ENCODE measurements at regions not wholly inside any gene's neighbourhood (a gene's known extent, or its start where the extent isn't known, plus 50 kb on each side); places are given as distances from the start of the nearest gene placed in this dataset.
"Not testable (repeated sequence)": the region's sequence is repeated elsewhere in the genome, so short reads cannot be mapped to it uniquely, and the experiment has no call there.

DNA sequence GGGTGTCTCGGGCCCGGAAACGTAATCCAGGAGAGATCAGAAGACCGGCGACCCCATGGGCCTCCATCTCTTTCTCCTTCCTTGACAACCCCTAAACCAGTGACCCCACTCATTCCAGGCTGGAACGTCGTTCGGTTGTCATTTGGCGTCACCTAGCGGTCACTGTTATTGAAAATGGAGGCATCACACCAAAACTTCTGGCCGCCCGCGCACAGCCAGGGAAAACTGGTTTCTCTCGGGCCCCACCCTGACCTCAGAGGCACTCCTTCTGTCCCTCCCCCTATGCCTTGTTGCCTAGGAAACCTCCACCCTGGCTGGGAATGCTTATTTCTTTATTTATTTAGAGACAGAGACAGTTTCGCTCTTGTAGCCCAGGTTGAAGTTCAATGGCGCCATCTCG is 2327.3 kb upstream of the TPTE start:
- not testable (repeated sequence) for H3K9me3 Mint-ChIP-seq (ENCODE audit: unreplicated experiment); H3K27ac Mint-ChIP-seq (ENCODE audit: unreplicated experiment); H3K36me3 Mint-ChIP-seq (ENCODE audit: unreplicated experiment); H3K4me1 Mint-ChIP-seq (ENCODE audit: unreplicated experiment); H3K4me3 Mint-ChIP-seq (ENCODE audit: unreplicated experiment); H3K27me3 Mint-ChIP-seq (ENCODE audit: unreplicated experiment); DNase-seq (ENCODE audit: extremely low spot score, unreplicated experiment)

DNA sequence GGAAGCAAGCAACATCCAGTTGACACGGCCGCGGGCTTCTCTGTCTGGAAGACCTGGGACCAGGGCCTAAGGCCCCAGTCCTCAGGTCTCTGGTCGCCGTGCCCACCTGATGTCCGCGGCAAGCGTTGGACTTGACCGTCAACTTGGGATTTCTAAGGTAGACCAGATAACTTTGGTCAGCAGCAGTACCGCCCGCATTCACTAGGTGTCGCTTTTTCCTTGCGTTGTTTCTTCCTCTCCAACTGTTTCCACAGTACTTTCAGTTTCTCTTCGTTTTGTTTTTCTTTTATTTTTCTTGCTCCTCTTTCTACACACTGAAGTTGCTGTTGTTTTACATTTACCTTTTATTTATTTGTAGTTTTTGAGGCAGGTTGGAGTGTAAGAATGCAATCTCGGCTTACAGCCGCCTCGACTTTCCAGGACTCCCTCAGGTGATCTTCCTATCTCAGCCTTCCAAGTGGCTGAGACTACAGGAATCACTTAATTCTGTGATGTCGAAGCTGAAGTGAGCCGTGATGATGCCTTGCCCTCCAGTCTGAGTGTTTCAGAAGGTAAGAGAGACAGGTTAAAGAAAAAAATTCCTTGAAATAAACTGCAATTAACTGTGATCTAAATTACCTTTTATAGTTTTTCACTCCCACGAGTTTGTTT is 2323.9 kb upstream of the TPTE start:
- H3K4me1 Mint-ChIP-seq (ENCODE audit: unreplicated experiment); H3K27ac Mint-ChIP-seq (ENCODE audit: unreplicated experiment); H3K27me3 Mint-ChIP-seq (ENCODE audit: unreplicated experiment); H3K36me3 Mint-ChIP-seq (ENCODE audit: unreplicated experiment); H3K9me3 Mint-ChIP-seq (ENCODE audit: unreplicated experiment); H3K4me3 Mint-ChIP-seq (ENCODE audit: unreplicated experiment); DNase-seq (ENCODE audit: extremely low spot score, unreplicated experiment): not testable (repeated sequence)

DNA sequence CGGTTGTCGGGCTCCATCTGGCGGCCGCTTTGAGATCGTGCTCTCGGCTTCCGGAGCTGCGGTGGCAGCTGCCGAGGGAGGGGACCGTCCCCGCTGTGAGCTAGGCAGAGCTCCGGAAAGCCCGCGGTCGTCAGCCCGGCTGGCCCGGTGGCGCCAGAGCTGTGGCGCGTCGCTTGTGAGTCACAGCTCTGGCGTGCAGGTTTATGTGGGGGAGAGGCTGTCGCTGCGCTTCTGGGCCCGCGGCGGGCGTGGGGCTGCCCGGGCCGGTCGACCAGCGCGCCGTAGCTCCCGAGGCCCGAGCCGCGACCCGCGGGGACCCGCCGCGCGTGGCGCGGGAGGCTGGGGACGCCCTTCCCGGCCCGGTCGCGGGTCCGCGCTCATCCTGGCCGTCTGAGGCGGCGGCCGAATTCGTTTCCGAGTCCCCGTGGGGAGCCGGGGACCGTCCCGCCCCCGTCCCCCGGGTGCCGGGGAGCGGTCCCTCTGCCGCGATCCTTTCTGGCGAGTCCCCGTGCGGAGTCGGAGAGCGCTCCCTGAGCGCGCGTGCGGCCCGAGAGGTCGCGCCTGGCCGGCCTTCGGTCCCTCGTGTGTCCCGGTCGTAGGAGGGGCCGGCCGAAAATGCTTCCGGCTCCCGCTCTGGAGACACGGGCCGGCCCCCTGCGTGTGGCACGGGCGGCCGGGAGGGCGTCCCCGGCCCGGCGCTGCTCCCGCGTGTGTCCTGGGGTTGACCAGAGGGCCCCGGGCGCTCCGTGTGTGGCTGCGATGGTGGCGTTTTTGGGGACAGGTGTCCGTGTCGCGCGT is 2316.1 kb upstream of the TPTE start:
- H3K27ac Mint-ChIP-seq (ENCODE audit: unreplicated experiment); DNase-seq (ENCODE audit: extremely low spot score, unreplicated experiment); H3K27me3 Mint-ChIP-seq (ENCODE audit: unreplicated experiment); H3K4me3 Mint-ChIP-seq (ENCODE audit: unreplicated experiment); H3K36me3 Mint-ChIP-seq (ENCODE audit: unreplicated experiment); H3K4me1 Mint-ChIP-seq (ENCODE audit: unreplicated experiment); H3K9me3 Mint-ChIP-seq (ENCODE audit: unreplicated experiment): not testable (repeated sequence)

DNA sequence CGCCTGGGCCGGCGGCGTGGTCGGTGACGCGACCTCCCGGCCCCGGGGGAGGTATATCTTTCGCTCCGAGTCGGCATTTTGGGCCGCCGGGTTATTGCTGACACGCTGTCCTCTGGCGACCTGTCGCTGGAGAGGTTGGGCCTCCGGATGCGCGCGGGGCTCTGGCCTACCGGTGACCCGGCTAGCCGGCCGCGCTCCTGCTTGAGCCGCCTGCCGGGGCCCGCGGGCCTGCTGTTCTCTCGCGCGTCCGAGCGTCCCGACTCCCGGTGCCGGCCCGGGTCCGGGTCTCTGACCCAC is 2315.5 kb upstream of the TPTE start:
- DNase-seq (ENCODE audit: extremely low spot score, unreplicated experiment); H3K36me3 Mint-ChIP-seq (ENCODE audit: unreplicated experiment); H3K4me1 Mint-ChIP-seq (ENCODE audit: unreplicated experiment); H3K27ac Mint-ChIP-seq (ENCODE audit: unreplicated experiment); H3K27me3 Mint-ChIP-seq (ENCODE audit: unreplicated experiment); H3K9me3 Mint-ChIP-seq (ENCODE audit: unreplicated experiment); H3K4me3 Mint-ChIP-seq (ENCODE audit: unreplicated experiment): not testable (repeated sequence)

DNA sequence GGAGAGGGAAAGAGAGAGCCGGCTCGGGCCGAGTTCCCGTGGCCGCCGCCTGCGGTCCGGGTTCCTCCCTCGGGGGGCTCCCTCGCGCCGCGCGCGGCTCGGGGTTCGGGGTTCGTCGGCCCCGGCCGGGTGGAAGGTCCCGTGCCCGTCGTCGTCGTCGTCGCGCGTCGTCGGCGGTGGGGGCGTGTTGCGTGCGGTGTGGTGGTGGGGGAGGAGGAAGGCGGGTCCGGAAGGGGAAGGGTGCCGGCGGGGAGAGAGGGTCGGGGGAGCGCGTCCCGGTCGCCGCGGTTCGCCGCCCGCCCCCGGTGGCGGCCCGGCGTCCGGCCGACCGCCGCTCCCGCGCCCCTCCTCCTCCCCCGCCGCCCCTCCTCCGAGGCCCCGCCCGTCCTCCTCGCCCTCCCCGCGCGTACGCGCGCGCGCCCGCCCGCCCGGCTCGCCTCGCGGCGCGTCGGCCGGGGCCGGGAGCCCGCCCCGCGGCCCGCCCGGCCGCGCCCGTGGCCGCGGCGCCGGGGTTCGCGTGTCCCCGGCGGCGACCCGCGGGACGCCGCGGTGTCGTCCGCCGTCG is 2308.3 kb upstream of the TPTE start:
- not testable (repeated sequence) for H3K4me1 Mint-ChIP-seq (ENCODE audit: unreplicated experiment); H3K36me3 Mint-ChIP-seq (ENCODE audit: unreplicated experiment); H3K4me3 Mint-ChIP-seq (ENCODE audit: unreplicated experiment); H3K27me3 Mint-ChIP-seq (ENCODE audit: unreplicated experiment); H3K27ac Mint-ChIP-seq (ENCODE audit: unreplicated experiment); H3K9me3 Mint-ChIP-seq (ENCODE audit: unreplicated experiment)
- peak; percentile 99 for DNase-seq (ENCODE audit: extremely low spot score, unreplicated experiment)

DNA sequence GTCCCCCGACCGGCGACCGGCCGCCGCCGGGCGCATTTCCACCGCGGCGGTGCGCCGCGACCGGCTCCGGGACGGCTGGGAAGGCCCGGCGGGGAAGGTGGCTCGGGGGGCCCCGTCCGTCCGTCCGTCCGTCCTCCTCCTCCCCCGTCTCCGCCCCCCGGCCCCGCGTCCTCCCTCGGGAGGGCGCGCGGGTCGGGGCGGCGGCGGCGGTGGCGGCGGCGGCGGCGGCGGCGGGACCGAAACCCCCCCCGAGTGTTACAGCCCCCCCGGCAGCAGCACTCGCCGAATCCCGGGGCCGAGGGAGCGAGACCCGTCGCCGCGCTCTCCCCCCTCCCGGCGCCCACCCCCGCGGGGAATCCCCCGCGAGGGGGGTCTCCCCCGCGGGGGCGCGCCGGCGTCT is 2306.8 kb upstream of the TPTE start:
- H3K9me3 Mint-ChIP-seq (ENCODE audit: unreplicated experiment); H3K4me1 Mint-ChIP-seq (ENCODE audit: unreplicated experiment); H3K27ac Mint-ChIP-seq (ENCODE audit: unreplicated experiment); DNase-seq (ENCODE audit: extremely low spot score, unreplicated experiment); H3K27me3 Mint-ChIP-seq (ENCODE audit: unreplicated experiment); H3K36me3 Mint-ChIP-seq (ENCODE audit: unreplicated experiment); H3K4me3 Mint-ChIP-seq (ENCODE audit: unreplicated experiment): not testable (repeated sequence)

DNA sequence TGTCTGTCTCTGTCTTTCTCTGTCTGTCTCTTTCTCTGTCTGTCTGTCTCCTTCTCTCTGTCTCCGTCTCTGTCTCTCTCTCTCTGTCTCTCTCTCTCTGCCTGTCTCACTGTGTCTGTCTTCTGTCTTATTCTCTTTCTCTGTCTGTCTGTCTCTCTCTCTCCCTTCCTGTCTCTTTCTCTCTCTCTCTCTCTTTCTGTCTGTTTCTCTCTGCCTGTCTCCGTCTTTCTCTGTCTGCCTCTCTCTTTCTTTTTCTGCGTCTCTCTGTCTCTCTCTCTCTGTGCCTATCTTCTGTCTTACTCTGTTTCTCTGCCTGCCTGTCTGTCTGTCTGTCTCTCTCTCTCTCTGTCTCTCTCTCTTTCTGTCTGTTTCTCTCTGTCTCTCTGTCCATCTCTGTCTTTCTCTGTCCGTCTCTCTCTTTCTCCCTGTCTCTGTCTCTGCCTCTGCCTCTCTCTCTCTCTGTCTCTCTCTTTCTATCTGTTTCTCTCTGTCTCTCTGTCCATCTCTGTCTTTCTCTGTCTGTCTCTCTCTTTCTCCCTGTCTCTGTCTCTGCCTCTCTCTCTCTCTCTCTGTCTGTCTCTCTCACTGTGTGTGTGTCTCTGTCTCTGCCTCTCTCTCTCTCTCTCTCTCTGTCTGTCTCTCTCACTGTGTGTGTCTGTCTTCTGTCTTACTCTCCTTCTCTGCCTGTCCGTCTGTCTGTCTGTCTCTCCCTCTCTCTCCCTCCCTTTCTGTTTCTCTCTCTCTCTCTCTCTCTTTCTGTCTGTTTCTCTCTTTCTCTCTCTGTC is 2291.8 kb upstream of the TPTE start:
- not testable (repeated sequence) for H3K36me3 Mint-ChIP-seq (ENCODE audit: unreplicated experiment); H3K4me3 Mint-ChIP-seq (ENCODE audit: unreplicated experiment); DNase-seq (ENCODE audit: extremely low spot score, unreplicated experiment); H3K4me1 Mint-ChIP-seq (ENCODE audit: unreplicated experiment); H3K27ac Mint-ChIP-seq (ENCODE audit: unreplicated experiment); H3K27me3 Mint-ChIP-seq (ENCODE audit: unreplicated experiment)
- peaks cover 12% of the 10 kb centered on the region for H3K9me3 Mint-ChIP-seq (ENCODE audit: unreplicated experiment)

DNA sequence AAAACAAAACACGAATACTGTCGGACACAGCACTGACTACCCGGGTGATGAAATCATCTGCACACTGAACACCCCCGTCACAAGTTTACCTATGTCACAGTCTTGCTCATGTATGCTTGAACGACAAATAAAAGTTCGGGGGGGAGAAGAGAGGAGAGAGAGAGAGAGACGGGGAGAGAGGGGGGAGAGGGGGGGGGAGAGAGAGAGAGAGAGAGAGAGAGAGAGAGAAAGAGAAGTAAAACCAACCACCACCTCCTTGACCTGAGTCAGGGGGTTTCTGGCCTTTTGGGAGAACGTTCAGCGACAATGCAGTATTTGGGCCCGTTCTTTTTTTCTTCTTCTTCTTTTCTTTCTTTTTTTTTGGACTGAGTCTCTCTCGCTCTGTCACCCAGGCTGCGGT is 2290.1 kb upstream of the TPTE start:
- H3K27me3 Mint-ChIP-seq (ENCODE audit: unreplicated experiment); H3K36me3 Mint-ChIP-seq (ENCODE audit: unreplicated experiment); DNase-seq (ENCODE audit: extremely low spot score, unreplicated experiment); H3K27ac Mint-ChIP-seq (ENCODE audit: unreplicated experiment); H3K4me3 Mint-ChIP-seq (ENCODE audit: unreplicated experiment); H3K4me1 Mint-ChIP-seq (ENCODE audit: unreplicated experiment): not testable (repeated sequence)
- H3K9me3 Mint-ChIP-seq (ENCODE audit: unreplicated experiment), result peaks cover 12% of the 10 kb centered on the region

DNA sequence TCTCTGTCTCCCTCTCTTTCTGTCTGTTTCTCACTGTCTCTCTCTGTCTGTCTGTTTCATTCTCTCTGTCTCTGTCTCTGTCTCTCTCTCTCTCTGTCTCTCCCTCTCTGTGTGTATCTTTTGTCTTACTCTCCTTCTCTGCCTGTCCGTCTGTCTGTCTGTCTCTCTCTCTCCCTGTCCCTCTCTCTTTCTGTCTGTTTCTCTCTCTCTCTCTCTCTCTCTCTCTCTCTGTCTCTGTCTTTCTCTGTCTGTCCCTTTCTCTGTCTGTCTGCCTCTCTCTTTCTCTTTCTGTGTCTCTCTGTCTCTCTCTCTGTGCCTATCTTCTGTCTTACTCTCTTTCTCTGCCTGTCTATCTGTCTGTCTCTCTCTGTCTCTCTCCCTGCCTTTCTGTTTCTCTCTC is 2288.4 kb upstream of the TPTE start:
- H3K9me3 Mint-ChIP-seq (ENCODE audit: unreplicated experiment), result peaks cover 12% of the 10 kb centered on the region
- not testable (repeated sequence) for H3K4me1 Mint-ChIP-seq (ENCODE audit: unreplicated experiment); H3K4me3 Mint-ChIP-seq (ENCODE audit: unreplicated experiment); DNase-seq (ENCODE audit: extremely low spot score, unreplicated experiment); H3K36me3 Mint-ChIP-seq (ENCODE audit: unreplicated experiment); H3K27ac Mint-ChIP-seq (ENCODE audit: unreplicated experiment); H3K27me3 Mint-ChIP-seq (ENCODE audit: unreplicated experiment)

DNA sequence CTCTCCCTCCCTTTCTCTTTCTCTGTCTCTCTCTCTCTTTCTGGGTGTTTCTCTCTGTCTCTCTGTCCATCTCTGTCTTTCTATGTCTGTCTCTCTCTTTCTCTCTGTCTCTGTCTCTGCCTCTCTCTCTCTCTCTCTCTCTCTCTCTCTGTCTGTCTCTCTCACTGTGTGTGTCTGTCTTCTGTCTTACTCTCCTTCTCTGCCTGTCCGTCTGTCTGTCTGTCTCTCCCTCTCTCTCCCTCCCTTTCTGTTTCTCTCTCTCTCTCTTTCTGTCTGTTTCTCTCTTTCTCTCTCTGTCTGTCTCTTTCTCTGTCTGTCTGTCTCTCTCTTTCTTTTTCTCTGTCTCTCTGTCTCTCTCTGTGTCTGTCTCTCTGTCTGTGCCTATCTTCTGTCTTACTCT is 2287.3 kb upstream of the TPTE start:
- not testable (repeated sequence) for H3K36me3 Mint-ChIP-seq (ENCODE audit: unreplicated experiment); H3K27ac Mint-ChIP-seq (ENCODE audit: unreplicated experiment); H3K4me3 Mint-ChIP-seq (ENCODE audit: unreplicated experiment)

DNA sequence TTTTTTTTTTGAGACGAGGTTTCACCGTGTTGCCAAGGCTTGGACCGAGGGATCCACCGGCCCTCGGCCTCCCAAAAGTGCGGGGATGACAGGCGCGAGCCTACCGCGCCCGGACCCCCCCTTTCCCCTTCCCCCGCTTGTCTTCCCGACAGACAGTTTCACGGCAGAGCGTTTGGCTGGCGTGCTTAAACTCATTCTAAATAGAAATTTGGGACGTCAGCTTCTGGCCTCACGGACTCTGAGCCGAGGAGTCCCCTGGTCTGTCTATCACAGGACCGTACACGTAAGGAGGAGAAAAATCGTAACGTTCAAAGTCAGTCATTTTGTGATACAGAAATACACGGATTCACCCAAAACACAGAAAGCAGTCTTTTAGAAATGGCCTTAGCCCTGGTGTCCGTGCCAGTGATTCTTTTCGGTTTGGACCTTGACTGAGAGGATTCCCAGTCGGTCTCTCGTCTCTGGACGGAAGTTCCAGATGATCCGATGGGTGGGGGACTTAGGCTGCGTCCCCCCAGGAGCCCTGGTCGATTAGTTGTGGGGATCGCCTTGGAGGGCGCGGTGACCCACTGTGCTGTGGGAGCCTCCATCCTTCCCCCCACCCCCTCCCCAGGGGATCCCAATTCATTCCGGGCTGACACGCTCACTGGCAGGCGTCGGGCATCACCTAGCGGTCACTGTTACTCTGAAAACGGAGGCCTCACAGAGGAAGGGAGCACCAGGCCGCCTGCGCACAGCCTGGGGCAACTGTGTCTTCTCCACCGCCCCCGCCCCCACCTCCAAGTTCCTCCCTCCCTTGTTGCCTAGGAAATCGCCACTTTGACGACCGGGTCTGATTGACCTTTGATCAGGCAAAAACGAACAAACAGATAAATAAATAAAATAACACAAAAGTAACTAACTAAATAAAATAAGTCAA is 2276.4 kb upstream of the TPTE start:
- not testable (repeated sequence) for H3K4me1 Mint-ChIP-seq (ENCODE audit: unreplicated experiment); H3K27me3 Mint-ChIP-seq (ENCODE audit: unreplicated experiment); H3K9me3 Mint-ChIP-seq (ENCODE audit: unreplicated experiment); H3K27ac Mint-ChIP-seq (ENCODE audit: unreplicated experiment); DNase-seq (ENCODE audit: extremely low spot score, unreplicated experiment); H3K4me3 Mint-ChIP-seq (ENCODE audit: unreplicated experiment); H3K36me3 Mint-ChIP-seq (ENCODE audit: unreplicated experiment)

More for the DNA sequence above, 2287.3 kb upstream of the TPTE start:
- not testable (repeated sequence) for H3K9me3 Mint-ChIP-seq (ENCODE audit: unreplicated experiment); DNase-seq (ENCODE audit: extremely low spot score, unreplicated experiment); H3K4me1 Mint-ChIP-seq (ENCODE audit: unreplicated experiment); H3K27me3 Mint-ChIP-seq (ENCODE audit: unreplicated experiment)
